ENCODE measurements at regions not wholly inside any gene's neighbourhood (a gene's known extent, or its start where the extent isn't known, plus 50 kb on each side); places are given as distances from the start of the nearest gene placed in this dataset.

DNA sequence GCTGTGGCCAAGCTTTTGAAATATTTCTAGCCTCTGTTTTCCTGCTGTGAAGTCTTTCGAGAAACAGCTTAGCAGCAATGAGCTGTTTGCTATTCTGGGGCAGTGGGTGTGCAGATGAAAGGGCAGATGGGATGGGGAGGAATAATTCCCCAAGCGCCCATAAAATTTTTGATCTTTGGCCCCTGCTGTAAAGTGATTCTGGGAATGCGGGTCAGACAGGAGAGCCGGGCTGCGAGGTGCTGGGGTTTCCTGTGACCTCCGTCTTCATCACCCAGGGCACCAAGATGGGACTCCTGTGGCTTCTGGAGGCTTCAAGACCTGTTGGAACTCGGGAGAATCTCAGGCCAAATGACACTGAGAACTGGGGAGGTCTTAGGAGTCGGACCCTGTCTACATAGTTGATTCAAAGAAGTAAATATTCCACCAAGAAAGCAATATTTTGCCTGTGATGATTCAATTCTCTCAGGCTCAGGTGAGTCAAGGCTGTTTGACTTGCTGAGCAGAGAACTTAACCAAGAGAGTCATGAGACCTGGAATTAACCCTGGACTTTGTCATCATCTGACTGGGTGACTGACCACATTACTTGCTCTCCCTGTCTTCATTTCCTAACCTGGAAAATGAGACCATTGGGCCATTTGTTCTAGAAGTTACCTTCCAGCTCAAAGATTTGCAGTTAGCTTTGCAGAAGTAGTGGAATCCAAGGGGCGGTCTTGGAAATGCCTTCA, 86.4 kb downstream of the POLR2M start:
- Histone ChIP-seq H3K36me3 (replicated peaks) (no peaks in the 10 kb centered on the region), H3K27ac (no peak overlapping the region), H3K27me3 (replicated peaks) (no peaks in the 10 kb centered on the region), H3K4me3 (ENCODE audit: low read depth, low read length) (no peak overlapping the region)
- no peak for DNase-seq
- in situ Hi-C loops (cut with HindIII; ENCODE audit: low pct_ligation_motif_present, low sequenced_read_pairs) = no loop called here
- no peak for TF ChIP-seq CTCF (IDR thresholded peaks at IDR 0.05; ENCODE audit: low read depth, low read length, missing control alignments)

GRCh38 chr15:57795261-57795660, 88.7 kb downstream of the POLR2M start:
- Histone ChIP-seq H3K4me3 (ENCODE audit: low read depth, low read length) (no peak overlapping the region), H3K27me3 (replicated peaks) (no peaks in the 10 kb centered on the region), H3K27ac (no peak overlapping the region), H3K36me3 (replicated peaks) (no peaks in the 10 kb centered on the region)
- in situ Hi-C loops (cut with HindIII; ENCODE audit: low pct_ligation_motif_present, low sequenced_read_pairs) = no loop called here
- no peak for DNase-seq
- TF ChIP-seq CTCF (IDR thresholded peaks at IDR 0.05; ENCODE audit: low read depth, low read length, missing control alignments) = no peak

DNA sequence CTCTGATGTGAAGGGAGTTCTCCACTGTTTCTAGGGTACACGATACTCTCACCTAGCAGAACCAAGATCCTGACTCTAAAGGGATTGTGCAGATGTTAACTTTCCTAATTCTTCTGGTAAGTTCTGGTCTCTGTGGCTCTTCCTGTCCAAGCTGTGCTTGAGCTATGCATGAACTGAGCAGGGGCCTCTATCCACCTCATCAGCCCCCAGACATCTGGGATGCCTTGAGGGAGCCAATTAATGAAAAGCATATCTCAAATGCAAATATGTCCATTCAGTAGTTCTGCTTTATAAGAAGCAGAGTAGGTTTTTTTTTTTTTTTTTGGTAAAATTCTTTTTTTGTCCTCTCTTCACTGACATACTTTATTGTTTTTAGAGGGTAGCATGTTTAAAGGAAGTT, 89.6 kb downstream of the POLR2M start:
- Histone ChIP-seq H3K36me3 (replicated peaks) (no peaks in the 10 kb centered on the region), H3K27ac (no peak overlapping the region), H3K27me3 (replicated peaks) (no peaks in the 10 kb centered on the region), H3K4me3 (ENCODE audit: low read depth, low read length) (no peak overlapping the region)
- DNase-seq = no peak
- in situ Hi-C loops (cut with HindIII; ENCODE audit: low pct_ligation_motif_present, low sequenced_read_pairs) = no loop called here
- no peak for TF ChIP-seq CTCF (IDR thresholded peaks at IDR 0.05; ENCODE audit: low read depth, low read length, missing control alignments)

- in situ Hi-C loops (cut with HindIII; ENCODE audit: low pct_ligation_motif_present, low sequenced_read_pairs) = no loop called here
- no peak overlapping the region for H3K4me3 ChIP-seq (ENCODE audit: low read depth, low read length)
- DNase-seq = no peak
- H3K36me3 ChIP-seq (replicated peaks) = no peaks in the 10 kb centered on the region
- no peak overlapping the region for H3K27ac ChIP-seq
- no peaks in the 10 kb centered on the region for H3K27me3 ChIP-seq (replicated peaks)
- no peak for TF ChIP-seq CTCF (IDR thresholded peaks at IDR 0.05; ENCODE audit: low read depth, low read length, missing control alignments)
Observed at GRCh38 chr15:57797110-57797509, 90.6 kb downstream of the POLR2M start.

DNA sequence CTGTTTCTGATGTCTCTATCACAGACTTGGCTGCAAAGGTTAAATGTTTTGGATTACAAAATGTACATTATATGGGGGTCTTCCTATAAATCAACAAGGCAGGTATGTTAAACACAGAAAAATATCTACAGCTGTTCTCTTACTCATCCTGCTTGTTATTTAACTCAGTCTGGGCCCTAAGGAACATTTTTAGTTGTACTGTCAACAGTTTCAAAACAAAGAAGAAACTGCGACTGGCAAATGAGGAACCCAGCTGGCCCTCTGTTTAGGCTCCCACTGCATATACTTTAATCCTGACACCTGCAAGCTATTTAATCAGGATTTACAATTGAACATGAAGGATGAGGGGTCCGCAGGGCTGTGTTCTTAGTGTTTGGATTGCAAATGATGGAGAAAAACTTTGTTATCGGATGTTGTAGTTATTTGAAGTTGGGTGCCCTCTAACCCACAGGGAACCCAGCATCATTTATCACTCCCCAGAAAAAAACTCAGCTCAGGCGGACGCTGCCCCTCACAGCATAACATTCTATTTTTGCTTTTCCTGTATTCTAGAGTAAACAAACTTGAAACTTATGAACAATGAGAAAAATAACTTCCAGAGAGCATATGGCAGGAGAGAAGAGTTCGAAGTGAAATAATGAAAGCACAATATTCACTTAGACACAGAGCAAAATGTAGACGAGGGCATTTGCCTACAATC, 91.2 kb downstream of the POLR2M start:
- in situ Hi-C loops (cut with HindIII; ENCODE audit: low pct_ligation_motif_present, low sequenced_read_pairs) = no loop called here

More for the DNA sequence above, 91.2 kb downstream of the POLR2M start:
- H3K36me3 ChIP-seq (replicated peaks) = no peaks in the 10 kb centered on the region
- H3K27me3 ChIP-seq (replicated peaks) = no peaks in the 10 kb centered on the region
- no peak for TF ChIP-seq CTCF (IDR thresholded peaks at IDR 0.05; ENCODE audit: low read depth, low read length, missing control alignments)
- no peak overlapping the region for H3K27ac ChIP-seq
- no peak overlapping the region for H3K4me3 ChIP-seq (ENCODE audit: low read depth, low read length)
- no peak for DNase-seq
